NT2/D1 (cell line): ENCODE measurements at regions not wholly inside any gene's neighbourhood (a gene's known extent, or its start where the extent isn't known, plus 50 kb on each side); places are given as distances from the start of the nearest gene placed in this dataset.

Experiments used
- SUZ12 ChIP-seq: IDR thresholded peaks from 2 replicates; pipeline ENCODE4 v1.6.1; 2011; ENCODE audit not compliant: insufficient read length, insufficient read depth; ENCODE audit errors: extremely low read depth
- ZNF274 ChIP-seq: IDR thresholded peaks from 2 replicates; pipeline ENCODE4 v1.6.1; 2011; ENCODE audit warnings: mild to moderate bottlenecking, low read depth, low read length

DNA sequence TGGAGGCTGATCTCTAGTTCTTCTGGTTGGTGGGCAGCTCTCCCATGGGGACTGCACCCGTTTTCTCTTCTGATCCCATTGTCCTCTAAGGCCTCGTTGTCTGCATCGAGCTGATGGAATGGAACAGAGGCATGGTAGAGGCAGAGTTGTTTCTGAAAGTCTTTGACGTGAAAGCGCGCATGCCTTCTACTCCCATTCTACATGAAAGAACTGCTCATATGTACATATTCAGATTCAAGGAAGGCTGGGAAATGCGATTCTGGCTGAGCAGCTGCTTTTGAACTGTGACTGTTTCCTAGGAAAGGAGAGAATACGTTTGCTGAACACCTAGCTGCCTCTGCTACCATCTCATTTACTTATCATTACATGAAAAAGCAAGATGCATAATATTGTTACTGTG, 815.2 kb downstream of the QKI start:
- TF ChIP-seq SUZ12 (no peak), ZNF274 (no peak)
